NT2/D1 (cell line): ENCODE measurements at regions not wholly inside any gene's neighbourhood (a gene's known extent, or its start where the extent isn't known, plus 50 kb on each side); places are given as distances from the start of the nearest gene placed in this dataset.

Experiments
- YY1 ChIP-seq: IDR thresholded peaks from 2 replicates; pipeline ENCODE4 v1.6.1; 2011; ENCODE audit not compliant: insufficient read length, insufficient read depth
- ZNF274 ChIP-seq: IDR thresholded peaks from 2 replicates; pipeline ENCODE4 v1.6.1; 2011; ENCODE audit warnings: mild to moderate bottlenecking, low read depth, low read length

- TF ChIP-seq ZNF274 (no peak), YY1 (no peak)
These were observed 183.4 kb upstream of the TOPAZ1 start for GRCh38 chr3:44058022-44058867.
